ENCODE measurements at regions not wholly inside any gene's neighbourhood (a gene's known extent, or its start where the extent isn't known, plus 50 kb on each side); places are given as distances from the start of the nearest gene placed in this dataset.

DNA sequence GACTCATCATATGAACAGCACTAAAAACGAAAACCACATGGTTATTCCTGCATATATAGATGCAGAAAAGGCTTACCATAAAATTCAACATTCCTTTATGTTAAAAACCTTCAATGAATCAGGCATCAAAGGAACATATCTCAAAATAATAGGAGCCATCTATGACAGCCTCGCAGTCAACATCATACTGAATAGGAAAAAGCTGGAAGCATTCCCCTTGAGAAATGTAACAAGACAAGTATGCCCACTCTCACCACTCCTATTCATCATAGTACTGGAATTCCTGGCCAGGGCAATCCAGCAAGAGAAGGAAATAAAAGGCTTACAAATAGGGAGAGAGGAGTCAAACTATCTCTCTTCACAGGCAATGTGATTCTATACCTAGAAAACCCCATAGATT, 179.6 kb upstream of the HTR2A start:
- TF ChIP-seq CTCF (conservative IDR thresholded peaks at IDR 0.05) = no peak
- TF ChIP-seq ZFX (IDR thresholded peaks at IDR 0.05) = no peak

Data from C4-2B (cell line).